ENCODE measurements at regions not wholly inside any gene's neighbourhood (a gene's known extent, or its start where the extent isn't known, plus 50 kb on each side); places are given as distances from the start of the nearest gene placed in this dataset.

GRCh38 chr22:48099671-48100070 is 1337.2 kb downstream of the TBC1D22A start:
- H3K4me3 ChIP-seq = no peak overlapping the region
- peaks cover 0 to 30% (median 0%) of the 10 kb centered on the region in 3 donors for H3K27me3 ChIP-seq (ENCODE audit: insufficient read depth in 3 of 3, low read length in 2 of 3)
- no peaks in the 10 kb centered on the region for H3K36me3 ChIP-seq (ENCODE audit: insufficient read depth in 1 of 2, low read depth in 1 of 2)
- ATAC-seq = no peak
- intact Hi-C loops (cut with DNase I) = no loop called here
- no peak overlapping the region for H3K27ac ChIP-seq
- H3K9me3 ChIP-seq = no peaks in the 10 kb centered on the region
- 46 to 58% (median 49%) methylated on average over 9 of the region's 9 CpGs for WGBS, 3 donors
- no peaks in the 10 kb centered on the region for H3K4me1 ChIP-seq
- no peak for TF ChIP-seq CTCF (IDR thresholded peaks at IDR 0.05)
- no peak for DNase-seq

GRCh38 chr22:48099251-48099650 is 1336.8 kb downstream of the TBC1D22A start:
- no peak for ATAC-seq
- no peak for DNase-seq

GRCh38 chr22:48098921-48099245 is 1336.4 kb downstream of the TBC1D22A start:
- peaks cover 0 to 30% (median 0%) of the 10 kb centered on the region in 3 donors for H3K27me3 ChIP-seq (ENCODE audit: insufficient read depth in 3 of 3, low read length in 2 of 3)
- DNase-seq = no peak
- H3K4me3 ChIP-seq = no peak overlapping the region
- H3K4me1 ChIP-seq = no peaks in the 10 kb centered on the region
- H3K9me3 ChIP-seq = no peaks in the 10 kb centered on the region
- ATAC-seq = no peak
- no peak for TF ChIP-seq CTCF (IDR thresholded peaks at IDR 0.05)
- WGBS, 3 donors = 72 to 78% (median 72%) methylated on average over 10 of the region's 10 CpGs
- intact Hi-C loops (cut with DNase I) = no loop called here
- no peak overlapping the region for H3K27ac ChIP-seq
- no peaks in the 10 kb centered on the region for H3K36me3 ChIP-seq (ENCODE audit: insufficient read depth in 1 of 2, low read depth in 1 of 2)

More at GRCh38 chr22:48099251-48099650, 1336.8 kb downstream of the TBC1D22A start:
- H3K36me3 ChIP-seq (ENCODE audit: insufficient read depth in 1 of 2, low read depth in 1 of 2) = no peaks in the 10 kb centered on the region
- no peak overlapping the region for H3K27ac ChIP-seq
- 61 to 70% (median 65%) methylated on average over 8 of the region's 8 CpGs for WGBS, 3 donors
- intact Hi-C loops (cut with DNase I) = no loop called here
- peaks cover 0 to 30% (median 0%) of the 10 kb centered on the region in 3 donors for H3K27me3 ChIP-seq (ENCODE audit: insufficient read depth in 3 of 3, low read length in 2 of 3)
- H3K9me3 ChIP-seq = no peaks in the 10 kb centered on the region
- no peak overlapping the region for H3K4me3 ChIP-seq
- H3K4me1 ChIP-seq = no peaks in the 10 kb centered on the region
- no peak for TF ChIP-seq CTCF (IDR thresholded peaks at IDR 0.05)

GRCh38 chr22:48098243-48098920 is 1335.9 kb downstream of the TBC1D22A start:
- 56 to 58% (median 56%) methylated on average over 8 of the region's 8 CpGs for WGBS, 3 donors
- no peaks in the 10 kb centered on the region for H3K4me1 ChIP-seq
- intact Hi-C loops (cut with DNase I) = no loop called here
- no peak for ATAC-seq
- peaks cover 0 to 26% (median 0%) of the 10 kb centered on the region in 3 donors for H3K27me3 ChIP-seq (ENCODE audit: insufficient read depth in 3 of 3, low read length in 2 of 3)
- H3K4me3 ChIP-seq = no peak overlapping the region
- no peaks in the 10 kb centered on the region for H3K9me3 ChIP-seq
- DNase-seq = no peak
- H3K27ac ChIP-seq = no peak overlapping the region
- no peak for TF ChIP-seq CTCF (IDR thresholded peaks at IDR 0.05)
- no peaks in the 10 kb centered on the region for H3K36me3 ChIP-seq (ENCODE audit: insufficient read depth in 1 of 2, low read depth in 1 of 2)

- WGBS, 3 donors = 73 to 79% (median 74%) methylated on average over 7 of the region's 7 CpGs
- intact Hi-C loops (cut with DNase I) = no loop called here
- Histone ChIP-seq H3K27ac (no peak overlapping the region), H3K4me1 (no peaks in the 10 kb centered on the region), H3K9me3 (no peaks in the 10 kb centered on the region), H3K27me3 (ENCODE audit: insufficient read depth in 3 of 3, low read length in 2 of 3) (peaks cover 0 to 27% (median 0%) of the 10 kb centered on the region in 3 donors), H3K4me3 (no peak overlapping the region), H3K36me3 (ENCODE audit: insufficient read depth in 1 of 2, low read depth in 1 of 2) (no peaks in the 10 kb centered on the region)
- TF ChIP-seq CTCF (IDR thresholded peaks at IDR 0.05) = no peak
- no peak for ATAC-seq
- DNase-seq = no peak
Measured at GRCh38 chr22:48097723-48098122, 1335.3 kb downstream of the TBC1D22A start.

All from psoas muscle (tissue), 7 donors.